Upper lobe of right lung (tissue), 1 donor: ENCODE measurements at regions not wholly inside any gene's neighbourhood (a gene's known extent, or its start where the extent isn't known, plus 50 kb on each side); places are given as distances from the start of the nearest gene placed in this dataset.

ENCODE experiments used
- ATAC-seq: fragments of 200-7000 bp; cut with Tn5 transposase; one replicate; pipeline ENCODE4 v1.9.1; 2020; ENCODE audit warnings: mild to moderate bottlenecking, moderate library complexity
- DNase-seq: peaks from one replicate; pipeline ENCODE4 v3.0.0-alpha.2; 2020
- H3K27ac ChIP-seq: fragments of 200-600 bp; one replicate; pipeline ENCODE4 v1.8.0; 2022
- H3K27me3 ChIP-seq: fragments of 200-600 bp; one replicate; pipeline ENCODE4 v1.8.0; 2022; ENCODE audit warnings: mild to moderate bottlenecking
- H3K36me3 ChIP-seq: fragments of 200-600 bp; one replicate; pipeline ENCODE4 v1.8.0; 2022
- H3K4me1 ChIP-seq: fragments of 200-600 bp; one replicate; pipeline ENCODE4 v1.8.0; 2022
- H3K4me3 ChIP-seq: fragments of 200-600 bp; one replicate; pipeline ENCODE4 v1.8.0; 2022; ENCODE audit warnings: mild to moderate bottlenecking
- H3K9me3 ChIP-seq: fragments of 200-600 bp; one replicate; pipeline ENCODE4 v1.8.0; 2022
- intact Hi-C: fragments of 100-400 bp; cut with DNase I; formaldehyde crosslinking; loops from one replicate; pipeline ENCODE4 v1.11.0; 2022
- TF ChIP-seq, protein P1 (sequence below): fragments of 200-600 bp; IDR thresholded peaks from one replicate; pipeline ENCODE4 v1.8.0; 2022; ENCODE audit warnings: antibody characterized with exemption
- donor health status: DM: no; HTN: yes; CAD: no; lungs with severe emphysema.

DNA sequence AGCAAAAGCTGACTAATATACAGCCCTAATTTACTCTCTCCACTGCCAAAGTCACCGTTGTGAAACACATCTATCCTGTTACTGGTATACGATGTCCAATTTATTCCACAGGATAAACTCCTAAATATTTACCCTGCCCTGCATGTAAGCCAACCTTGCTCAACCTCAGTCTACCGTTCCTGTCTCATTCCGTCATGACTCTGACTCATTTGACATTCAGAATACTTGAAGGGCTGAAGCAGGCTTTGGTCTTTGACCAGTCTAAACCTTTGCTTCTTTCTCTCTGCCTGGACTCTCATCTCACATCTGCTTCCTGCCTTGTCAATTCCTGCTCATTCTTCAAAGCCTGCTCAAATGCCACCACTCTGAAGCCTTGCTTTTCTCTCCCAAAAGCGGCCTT lies 157.5 kb downstream of the SCP2D1 start:
- H3K27me3 ChIP-seq, result no peaks in the 10 kb centered on the region
- no peak overlapping the region for H3K4me3 ChIP-seq
- intact Hi-C loops, result no loop called here
- H3K27ac ChIP-seq, result no peak overlapping the region
- DNase-seq (no peak), ATAC-seq (no peak)
- TF ChIP-seq, protein P1, sequence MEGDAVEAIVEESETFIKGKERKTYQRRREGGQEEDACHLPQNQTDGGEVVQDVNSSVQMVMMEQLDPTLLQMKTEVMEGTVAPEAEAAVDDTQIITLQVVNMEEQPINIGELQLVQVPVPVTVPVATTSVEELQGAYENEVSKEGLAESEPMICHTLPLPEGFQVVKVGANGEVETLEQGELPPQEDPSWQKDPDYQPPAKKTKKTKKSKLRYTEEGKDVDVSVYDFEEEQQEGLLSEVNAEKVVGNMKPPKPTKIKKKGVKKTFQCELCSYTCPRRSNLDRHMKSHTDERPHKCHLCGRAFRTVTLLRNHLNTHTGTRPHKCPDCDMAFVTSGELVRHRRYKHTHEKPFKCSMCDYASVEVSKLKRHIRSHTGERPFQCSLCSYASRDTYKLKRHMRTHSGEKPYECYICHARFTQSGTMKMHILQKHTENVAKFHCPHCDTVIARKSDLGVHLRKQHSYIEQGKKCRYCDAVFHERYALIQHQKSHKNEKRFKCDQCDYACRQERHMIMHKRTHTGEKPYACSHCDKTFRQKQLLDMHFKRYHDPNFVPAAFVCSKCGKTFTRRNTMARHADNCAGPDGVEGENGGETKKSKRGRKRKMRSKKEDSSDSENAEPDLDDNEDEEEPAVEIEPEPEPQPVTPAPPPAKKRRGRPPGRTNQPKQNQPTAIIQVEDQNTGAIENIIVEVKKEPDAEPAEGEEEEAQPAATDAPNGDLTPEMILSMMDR, result no peak
- H3K4me1 ChIP-seq, result no peaks in the 10 kb centered on the region
- no peaks in the 10 kb centered on the region for H3K9me3 ChIP-seq
- no peaks in the 10 kb centered on the region for H3K36me3 ChIP-seq

- ATAC-seq (no peak), DNase-seq (no peak)
- Histone ChIP-seq H3K4me3 (no peak overlapping the region), H3K36me3 (no peaks in the 10 kb centered on the region), H3K27me3 (no peaks in the 10 kb centered on the region), H3K27ac (no peak overlapping the region), H3K9me3 (no peaks in the 10 kb centered on the region), H3K4me1 (no peaks in the 10 kb centered on the region)
- TF ChIP-seq, protein P1, result no peak
- intact Hi-C loops, result no loop called here
Measured at GRCh38 chr20:18971574-18971973, 158.0 kb downstream of the SCP2D1 start.

DNA sequence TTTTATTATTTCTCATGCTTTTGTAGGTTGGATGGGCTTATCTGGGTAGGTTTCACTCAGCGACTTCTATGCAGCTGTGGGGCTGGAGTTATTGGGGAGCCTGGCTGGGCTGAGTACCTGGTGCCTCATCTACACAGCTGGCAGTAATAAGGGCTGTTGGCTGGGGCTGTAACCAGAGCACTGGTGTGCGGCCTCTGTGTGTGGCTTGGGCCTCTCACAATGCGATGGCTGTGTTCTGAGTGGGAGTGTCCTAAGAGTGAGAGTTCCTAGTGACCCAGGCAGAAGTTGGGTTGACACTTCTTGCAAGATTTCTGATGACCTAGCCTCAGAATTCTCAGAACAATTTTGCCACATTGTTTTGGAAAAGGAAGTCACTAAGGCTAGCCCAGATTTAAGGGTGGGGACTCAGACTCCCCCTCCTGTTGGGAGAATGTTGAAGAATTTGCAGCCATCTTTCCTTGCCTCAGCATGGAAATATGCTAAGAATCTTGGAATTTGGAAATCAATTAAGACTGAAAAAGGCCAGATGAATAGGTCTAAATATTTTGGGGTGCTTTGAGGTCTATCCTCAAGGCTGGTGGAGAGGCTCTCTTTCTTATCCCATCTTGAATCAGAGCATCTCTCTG lies 158.8 kb downstream of the SCP2D1 start:
- no peak for ATAC-seq
- Histone ChIP-seq H3K4me1 (no peaks in the 10 kb centered on the region), H3K27me3 (no peaks in the 10 kb centered on the region), H3K9me3 (no peaks in the 10 kb centered on the region), H3K4me3 (no peak overlapping the region), H3K36me3 (no peaks in the 10 kb centered on the region), H3K27ac (no peak overlapping the region)
- intact Hi-C loops, result no loop called here
- no peak for DNase-seq
- TF ChIP-seq, protein P1, result no peak

GRCh38 chr20:18973529-18974173 lies 160.1 kb downstream of the SCP2D1 start:
- no peak overlapping the region for H3K27ac ChIP-seq
- H3K4me1 ChIP-seq, result no peaks in the 10 kb centered on the region
- intact Hi-C loops, result no loop called here
- DNase-seq (no peak), ATAC-seq (no peak)
- H3K36me3 ChIP-seq, result no peaks in the 10 kb centered on the region
- no peaks in the 10 kb centered on the region for H3K9me3 ChIP-seq
- TF ChIP-seq, protein P1, result no peak
- H3K4me3 ChIP-seq, result no peak overlapping the region
- H3K27me3 ChIP-seq, result no peaks in the 10 kb centered on the region

GRCh38 chr20:18974660-18975059 lies 161.1 kb downstream of the SCP2D1 start:
- DNase-seq, result no peak
- no peak overlapping the region for H3K27ac ChIP-seq
- H3K4me1 ChIP-seq, result no peaks in the 10 kb centered on the region
- no peak overlapping the region for H3K4me3 ChIP-seq
- H3K9me3 ChIP-seq, result no peaks in the 10 kb centered on the region
- TF ChIP-seq, protein P1, result no peak
- ATAC-seq, result no peak
- intact Hi-C loops, result no loop called here
- no peaks in the 10 kb centered on the region for H3K27me3 ChIP-seq
- no peaks in the 10 kb centered on the region for H3K36me3 ChIP-seq
